Heart right ventricle (tissue), 16 donors: ENCODE measurements at regions not wholly inside any gene's neighbourhood (a gene's known extent, or its start where the extent isn't known, plus 50 kb on each side); places are given as distances from the start of the nearest gene placed in this dataset.

Experiments used
- ATAC-seq, 8 donors: fragments of 200-7000 bp; cut with Tn5 transposase; one replicate each; pipeline ENCODE4 v1.9.1; 2020; ENCODE audit warnings: mild to moderate bottlenecking in 8 of 8, moderate library complexity in 8 of 8, moderate number of reproducible peaks in 1 of 8
- DNase-seq, 2 donors: peaks; one replicate each; pipeline ENCODE4 v3.0.0-alpha.2; 2020
- H3K27ac ChIP-seq, 10 donors: fragments of 200-600 bp; sonication (generic) in 2 of 10; one replicate each; pipeline versions ENCODE4 v1.5.0 to v1.8.0; 2020 to 2022; ENCODE audit warnings: mild to moderate bottlenecking in 3 of 10
- H3K27me3 ChIP-seq, 7 donors: fragments of 200-600 bp; one replicate each; pipeline ENCODE4 v1.8.0; 2021 to 2022; ENCODE audit warnings: mild to moderate bottlenecking in 2 of 7
- H3K36me3 ChIP-seq, 9 donors: fragments of 200-600 bp; sonication (generic) in 1 of 9; one replicate each; pipeline versions ENCODE4 v1.5.0 to v1.8.0; 2020 to 2022; ENCODE audit warnings: mild to moderate bottlenecking in 2 of 9
- H3K4me1 ChIP-seq, 9 donors: fragments of 200-600 bp; sonication (generic) in 1 of 9; one replicate each; pipeline versions ENCODE4 v1.5.0 to v1.8.0; 2020 to 2022; ENCODE audit warnings: mild to moderate bottlenecking in 4 of 9
- H3K4me3 ChIP-seq, 10 donors: fragments of 200-600 bp; sonication (generic) in 2 of 10; one replicate each; pipeline versions ENCODE4 v1.5.0 to v1.8.0; 2020 to 2022; ENCODE audit warnings: mild to moderate bottlenecking in 7 of 10, moderate library complexity in 2 of 10
- H3K9me3 ChIP-seq, 11 donors: fragments of 200-600 bp in 10 of 11; sonication (generic) in 2 of 11; one replicate each; pipeline versions ENCODE4 v1.5.0 to v1.8.0; 2013 to 2022; ENCODE audit warnings: mild to moderate bottlenecking in 2 of 11, control low read depth in 1 of 11, moderate library complexity in 1 of 11
- WGBS, 2 donors: extraction: QIAGEN DNeasy Blood & Tissue Kit; methylation state at CpG; one replicate each; pipeline ENCODE4 v1.1.7; 2013; ENCODE audit warnings: inconsistent platforms in 1 of 2; 5-methylcytosine and 5-hydroxymethylcytosine counted together
- intact Hi-C, 10 donors: fragments of 100-400 bp; cut with DNase I; formaldehyde crosslinking; loops; one replicate each; pipeline versions ENCODE4 v1.11.1 to v1.14.2; 2022
- TF ChIP-seq, protein P1 (sequence below), 9 donors: fragments of 200-600 bp; sonication (generic) in 2 of 9; IDR thresholded peaks; one replicate each; pipeline versions ENCODE4 v1.5.0 to v1.8.0; 2021 to 2022; ENCODE audit warnings: antibody characterized with exemption in 9 of 9, mild to moderate bottlenecking in 5 of 9, moderate library complexity in 1 of 9
- donor health status: Arrhythmogenic right ventricular cardiomyopathy.
- donor health status: ischemic (EF 13 %, LVEDD 7.1; RV severe dilation, severe dysfunction).
- donor health status: healthy with polysubstance abuse.
- donor health status: DM: no; HTN: yes; CAD: no.
- donor health status: DM: no; HTN: no; CAD: no.
- donor health status: ischemic (EF 25% LVEDD 6.9; RV normal size, moderate dysfunction).
- donor health status: ischemic (EF 25% LVEDD 5.7; RV mildly dilated, moderate dysfunction).
- donor health status: healthy.
- donor health status: DM: yes; HTN: yes; CAD: no.
- donor health status: Ischemic cardiomyopathy.
- donor health status: ischemic (EF 35%, LVEDD 5.7; RV mildly dilated, moderate dysfunction).
- donor health status: nonischemic (EF 11% LVEDD 7.7; RV severe dilation, severe dysfunction).
- donor health status: DM: yes; HTN: yes; CAD: no.
- donor health status: PGD.
- donor health status: ischemic (EF 29% LVEDD 5.4; RV normal size, mild dysfunction).
- donor health status: nonischemic (EF 23%, LVEDD 6.1; RV moderate dilation, normal function).

DNA sequence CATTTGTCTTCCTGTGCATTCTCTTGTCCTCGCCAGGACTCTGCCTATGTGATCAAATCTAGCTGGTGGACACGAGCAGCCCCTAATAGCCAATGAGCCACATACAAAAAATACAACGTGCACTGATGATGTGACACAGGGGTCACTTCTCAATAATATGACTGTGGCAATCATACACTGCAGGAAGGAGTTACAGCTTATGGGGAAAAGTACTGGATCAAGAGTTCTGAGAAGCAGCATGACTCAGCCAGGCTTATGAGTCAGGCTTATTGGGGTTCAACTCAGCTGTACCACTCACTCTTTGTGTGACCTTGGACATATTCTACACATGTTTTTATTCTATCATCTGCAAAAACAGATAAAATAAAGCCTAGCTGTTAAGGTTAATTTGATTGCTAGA lies 889.4 kb upstream of the TENM4 start:
- Histone ChIP-seq H3K27ac (no peak overlapping the region), H3K9me3 (peaks cover 0 to 3% (median 0%) of the 10 kb centered on the region in 11 donors), H3K27me3 (no peaks in the 10 kb centered on the region), H3K36me3 (no peaks in the 10 kb centered on the region), H3K4me1 (no peaks in the 10 kb centered on the region), H3K4me3 (no peak overlapping the region)
- no peak for DNase-seq
- ATAC-seq, result no peak
- 70 to 85% methylated on average over 3 of the region's 3 CpGs for WGBS, 2 donors
- intact Hi-C loops, result no loop called here
- TF ChIP-seq, protein P1, sequence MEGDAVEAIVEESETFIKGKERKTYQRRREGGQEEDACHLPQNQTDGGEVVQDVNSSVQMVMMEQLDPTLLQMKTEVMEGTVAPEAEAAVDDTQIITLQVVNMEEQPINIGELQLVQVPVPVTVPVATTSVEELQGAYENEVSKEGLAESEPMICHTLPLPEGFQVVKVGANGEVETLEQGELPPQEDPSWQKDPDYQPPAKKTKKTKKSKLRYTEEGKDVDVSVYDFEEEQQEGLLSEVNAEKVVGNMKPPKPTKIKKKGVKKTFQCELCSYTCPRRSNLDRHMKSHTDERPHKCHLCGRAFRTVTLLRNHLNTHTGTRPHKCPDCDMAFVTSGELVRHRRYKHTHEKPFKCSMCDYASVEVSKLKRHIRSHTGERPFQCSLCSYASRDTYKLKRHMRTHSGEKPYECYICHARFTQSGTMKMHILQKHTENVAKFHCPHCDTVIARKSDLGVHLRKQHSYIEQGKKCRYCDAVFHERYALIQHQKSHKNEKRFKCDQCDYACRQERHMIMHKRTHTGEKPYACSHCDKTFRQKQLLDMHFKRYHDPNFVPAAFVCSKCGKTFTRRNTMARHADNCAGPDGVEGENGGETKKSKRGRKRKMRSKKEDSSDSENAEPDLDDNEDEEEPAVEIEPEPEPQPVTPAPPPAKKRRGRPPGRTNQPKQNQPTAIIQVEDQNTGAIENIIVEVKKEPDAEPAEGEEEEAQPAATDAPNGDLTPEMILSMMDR (IDR thresholded peaks at IDR 0.05), result no peak

DNA sequence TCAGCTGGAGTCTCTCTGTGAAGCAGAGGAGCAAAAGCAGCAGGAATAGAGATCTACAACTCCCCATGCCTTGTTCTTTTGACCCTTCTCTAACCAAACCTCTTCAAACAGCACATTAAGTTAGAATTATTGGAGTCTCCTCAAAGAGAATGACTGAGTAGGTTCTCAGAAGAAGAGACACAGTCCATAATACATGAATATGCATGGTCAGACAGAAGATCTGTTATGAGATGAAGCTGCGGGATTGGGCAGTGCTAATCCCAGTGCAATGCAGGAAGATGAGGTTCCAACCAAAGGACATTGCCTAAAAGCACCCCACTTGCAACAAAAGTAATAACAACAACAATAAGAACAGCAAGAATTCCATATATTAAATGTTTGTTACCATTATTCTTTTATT lies 887.9 kb upstream of the TENM4 start:
- no peak for ATAC-seq
- TF ChIP-seq, protein P1 (IDR thresholded peaks at IDR 0.05), result no peak
- H3K36me3 ChIP-seq, result no peaks in the 10 kb centered on the region
- H3K4me1 ChIP-seq, result no peaks in the 10 kb centered on the region
- H3K9me3 ChIP-seq, result peaks cover 0 to 3% (median 0%) of the 10 kb centered on the region in 11 donors
- intact Hi-C loops, result no loop called here
- WGBS, 2 donors, result 92 to 94% methylated on average over 1 of the region's 1 CpG
- H3K27me3 ChIP-seq, result no peaks in the 10 kb centered on the region
- no peak overlapping the region for H3K27ac ChIP-seq
- no peak for DNase-seq
- H3K4me3 ChIP-seq, result no peak overlapping the region

DNA sequence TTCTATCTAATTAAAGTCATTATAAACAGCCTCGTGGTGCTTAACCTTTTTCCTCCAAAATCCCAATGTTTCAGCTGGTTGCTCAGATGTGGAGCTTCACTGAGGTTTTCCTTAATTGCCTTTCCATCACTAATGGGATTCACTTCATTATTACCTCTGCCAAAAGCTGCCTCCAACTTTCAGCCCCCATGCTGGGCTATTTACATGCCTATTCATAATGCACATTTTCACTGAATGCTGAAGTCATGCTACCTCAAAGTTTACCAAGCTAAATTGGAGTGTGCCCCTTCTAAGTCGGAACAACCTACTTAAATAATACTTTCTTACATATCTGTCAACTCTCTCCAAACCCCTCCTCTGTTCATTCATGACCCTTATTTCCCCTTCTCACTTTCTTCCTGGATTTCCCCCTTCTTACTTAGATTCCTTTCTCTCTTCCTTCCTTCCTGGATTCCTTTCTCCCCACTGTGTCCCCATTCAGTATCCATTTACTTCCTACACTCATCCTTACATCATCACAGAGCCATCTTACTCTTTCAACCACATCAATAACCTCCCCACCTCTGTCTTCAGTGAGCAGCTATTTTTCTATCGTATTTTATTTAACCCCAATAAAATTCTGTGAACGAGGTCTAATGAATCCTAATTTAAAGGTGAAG lies 887.3 kb upstream of the TENM4 start:
- Histone ChIP-seq H3K27me3 (no peaks in the 10 kb centered on the region), H3K9me3 (peaks cover 0 to 3% (median 0%) of the 10 kb centered on the region in 11 donors), H3K27ac (no peak overlapping the region), H3K4me1 (no peaks in the 10 kb centered on the region), H3K4me3 (no peak overlapping the region), H3K36me3 (no peaks in the 10 kb centered on the region)
- WGBS, 2 donors, result 71 to 77% methylated on average over 4 of the region's 4 CpGs
- ATAC-seq, result no peak
- DNase-seq, result no peak
- TF ChIP-seq, protein P1 (IDR thresholded peaks at IDR 0.05), result no peak
- intact Hi-C loops, result no loop called here

DNA sequence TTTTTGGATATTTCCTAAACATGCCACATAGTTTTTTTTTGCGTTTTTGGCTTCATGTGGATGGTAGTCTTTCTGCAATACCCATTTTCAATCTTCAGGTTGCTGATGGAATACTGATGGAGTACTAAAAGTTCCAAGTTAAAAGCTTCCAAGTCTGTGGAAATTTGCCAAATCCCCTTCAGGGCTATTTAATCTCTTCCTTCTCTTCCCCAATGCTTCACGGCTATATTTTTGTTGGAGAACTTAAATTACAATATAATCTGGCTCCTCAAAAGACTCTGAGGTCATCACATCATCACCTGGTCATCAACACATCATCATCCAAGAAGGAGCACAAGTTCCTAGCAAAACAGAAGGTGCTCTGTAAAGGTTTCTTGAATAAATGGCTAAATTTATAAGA lies 881.0 kb upstream of the TENM4 start:
- Histone ChIP-seq H3K27ac (no peak overlapping the region), H3K27me3 (no peaks in the 10 kb centered on the region), H3K9me3 (no peaks in the 10 kb centered on the region), H3K36me3 (no peaks in the 10 kb centered on the region), H3K4me3 (no peak overlapping the region), H3K4me1 (no peaks in the 10 kb centered on the region)
- ATAC-seq (no peak), DNase-seq (no peak)
- WGBS, 2 donors, result 41 to 59% methylated on average over 2 of the region's 2 CpGs
- intact Hi-C loops, result no loop called here
- TF ChIP-seq, protein P1 (IDR thresholded peaks at IDR 0.05), result no peak
